GM13976 (cell line): ENCODE measurements at regions not wholly inside any gene's neighbourhood (a gene's known extent, or its start where the extent isn't known, plus 50 kb on each side); places are given as distances from the start of the nearest gene placed in this dataset.

Experiments
- DNase-seq: peaks from one replicate; pipeline ENCODE4 v3.0.0; 2012; ENCODE audit warnings: low spot score
- in situ Hi-C: fragments of 300-500 bp; cut with MboI; formaldehyde crosslinking; loops from one replicate; pipeline ENCODE4 v1.12.0; 2022; ENCODE audit warnings: low sequenced_read_pairs, mixed read lengths, inconsistent platforms; ENCODE audit not compliant: unreplicated experiment
- TF ChIP-seq, protein P1 (sequence below): IDR thresholded peaks from 2 replicates; pipeline ENCODE4 v1.5.1; 2012; ENCODE audit warnings: borderline replicate concordance, mild to moderate bottlenecking; ENCODE audit not compliant: insufficient read depth; ENCODE audit errors: extremely low read depth, missing control alignments, control extremely low read depth

DNA sequence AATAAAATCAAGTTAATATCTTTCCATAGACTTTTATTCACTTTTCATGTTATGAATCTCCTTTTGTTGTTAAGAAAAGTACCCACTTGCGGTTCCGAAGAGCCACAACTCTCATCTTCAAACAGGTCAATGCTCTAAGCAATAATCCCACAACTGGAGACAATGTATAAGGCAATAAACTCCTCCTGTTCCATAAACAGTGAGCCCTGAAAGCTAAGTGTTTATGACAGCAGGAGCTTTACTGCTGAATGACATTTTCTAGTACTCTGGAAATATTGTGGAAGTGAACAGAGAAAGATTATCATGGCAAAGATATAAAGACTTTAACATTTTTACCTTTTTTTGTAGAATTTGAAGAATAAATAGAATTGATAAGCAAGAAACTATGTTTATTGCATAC, 213.5 kb upstream of the MBL2 start:
- TF ChIP-seq, protein P1, sequence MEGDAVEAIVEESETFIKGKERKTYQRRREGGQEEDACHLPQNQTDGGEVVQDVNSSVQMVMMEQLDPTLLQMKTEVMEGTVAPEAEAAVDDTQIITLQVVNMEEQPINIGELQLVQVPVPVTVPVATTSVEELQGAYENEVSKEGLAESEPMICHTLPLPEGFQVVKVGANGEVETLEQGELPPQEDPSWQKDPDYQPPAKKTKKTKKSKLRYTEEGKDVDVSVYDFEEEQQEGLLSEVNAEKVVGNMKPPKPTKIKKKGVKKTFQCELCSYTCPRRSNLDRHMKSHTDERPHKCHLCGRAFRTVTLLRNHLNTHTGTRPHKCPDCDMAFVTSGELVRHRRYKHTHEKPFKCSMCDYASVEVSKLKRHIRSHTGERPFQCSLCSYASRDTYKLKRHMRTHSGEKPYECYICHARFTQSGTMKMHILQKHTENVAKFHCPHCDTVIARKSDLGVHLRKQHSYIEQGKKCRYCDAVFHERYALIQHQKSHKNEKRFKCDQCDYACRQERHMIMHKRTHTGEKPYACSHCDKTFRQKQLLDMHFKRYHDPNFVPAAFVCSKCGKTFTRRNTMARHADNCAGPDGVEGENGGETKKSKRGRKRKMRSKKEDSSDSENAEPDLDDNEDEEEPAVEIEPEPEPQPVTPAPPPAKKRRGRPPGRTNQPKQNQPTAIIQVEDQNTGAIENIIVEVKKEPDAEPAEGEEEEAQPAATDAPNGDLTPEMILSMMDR: no peak
- in situ Hi-C loops: no loop called here
- no peak for DNase-seq

DNA sequence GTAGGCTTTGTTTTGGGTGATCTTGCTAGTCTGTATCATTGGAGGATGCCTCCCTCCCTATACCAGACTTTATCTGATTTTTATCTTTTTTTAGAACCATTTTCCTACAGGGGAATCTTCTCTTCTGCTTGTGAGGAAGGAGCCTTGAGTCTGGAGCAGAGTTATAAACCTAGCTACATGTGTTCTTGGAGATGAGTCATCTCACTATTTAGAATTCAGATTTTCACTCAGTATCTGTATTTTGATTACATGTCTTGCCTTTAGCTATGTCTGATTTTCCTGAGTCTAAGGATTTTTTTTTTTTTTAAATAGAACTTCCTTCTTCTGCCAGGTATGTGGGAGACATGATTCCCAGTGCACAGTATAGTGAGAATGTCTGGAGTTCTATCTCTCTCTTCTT, 211.6 kb upstream of the MBL2 start:
- in situ Hi-C loops: no loop called here
- DNase-seq: no peak
- TF ChIP-seq, protein P1: no peak

DNA sequence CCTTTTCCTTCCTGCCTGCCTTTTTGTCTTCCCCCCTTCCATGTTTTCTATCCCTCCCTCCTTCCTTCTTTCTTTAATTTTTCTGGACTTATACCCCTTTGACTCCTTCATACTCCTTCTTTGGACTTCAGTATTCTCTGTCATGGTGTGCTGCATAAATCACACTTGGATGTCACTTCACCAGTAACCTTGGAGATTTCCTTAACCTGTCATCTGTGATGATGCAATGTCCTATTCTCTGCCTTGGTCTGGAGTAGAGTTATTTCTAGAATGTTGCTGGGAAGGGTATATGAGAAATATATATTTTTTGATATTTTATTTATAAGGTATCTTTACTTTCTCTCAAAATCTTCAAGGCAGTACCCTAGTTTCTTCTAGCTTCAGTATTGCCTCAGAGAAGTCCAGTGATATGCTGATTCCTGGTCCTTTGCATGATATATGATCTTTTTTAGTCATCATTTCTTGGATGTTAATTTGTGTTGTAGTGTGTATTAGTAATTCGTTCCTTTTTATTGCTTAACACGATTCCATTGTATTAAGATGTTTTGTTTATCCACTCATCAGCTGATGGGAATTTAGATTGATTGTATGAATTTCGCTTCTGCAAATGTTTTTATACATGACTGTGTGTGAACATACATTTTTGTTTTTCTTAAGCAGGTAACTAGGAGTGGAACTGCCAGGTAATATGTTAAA, 206.9 kb upstream of the MBL2 start:
- TF ChIP-seq, protein P1: no peak
- no peak for DNase-seq
- in situ Hi-C loops: no loop called here

DNA sequence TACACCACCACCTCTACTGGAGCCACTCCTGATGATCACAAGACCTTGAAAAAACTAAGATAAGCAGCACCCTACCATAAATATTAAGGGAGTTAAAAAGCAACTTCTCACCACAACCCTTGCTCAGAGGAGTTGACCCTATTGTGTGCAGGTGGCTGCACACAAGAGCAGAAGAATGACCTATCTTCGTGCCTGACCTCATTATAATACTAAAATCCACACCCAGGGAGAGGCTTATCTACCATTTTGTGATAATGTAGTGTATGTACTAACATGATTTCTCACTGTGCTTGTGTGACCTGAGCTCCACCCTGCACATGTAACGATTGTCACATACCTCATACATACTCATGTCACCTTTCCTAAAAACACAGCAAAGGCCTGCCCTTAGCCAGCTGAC, 205.0 kb upstream of the MBL2 start:
- in situ Hi-C loops: no loop called here
- DNase-seq: no peak
- TF ChIP-seq, protein P1: no peak

DNA sequence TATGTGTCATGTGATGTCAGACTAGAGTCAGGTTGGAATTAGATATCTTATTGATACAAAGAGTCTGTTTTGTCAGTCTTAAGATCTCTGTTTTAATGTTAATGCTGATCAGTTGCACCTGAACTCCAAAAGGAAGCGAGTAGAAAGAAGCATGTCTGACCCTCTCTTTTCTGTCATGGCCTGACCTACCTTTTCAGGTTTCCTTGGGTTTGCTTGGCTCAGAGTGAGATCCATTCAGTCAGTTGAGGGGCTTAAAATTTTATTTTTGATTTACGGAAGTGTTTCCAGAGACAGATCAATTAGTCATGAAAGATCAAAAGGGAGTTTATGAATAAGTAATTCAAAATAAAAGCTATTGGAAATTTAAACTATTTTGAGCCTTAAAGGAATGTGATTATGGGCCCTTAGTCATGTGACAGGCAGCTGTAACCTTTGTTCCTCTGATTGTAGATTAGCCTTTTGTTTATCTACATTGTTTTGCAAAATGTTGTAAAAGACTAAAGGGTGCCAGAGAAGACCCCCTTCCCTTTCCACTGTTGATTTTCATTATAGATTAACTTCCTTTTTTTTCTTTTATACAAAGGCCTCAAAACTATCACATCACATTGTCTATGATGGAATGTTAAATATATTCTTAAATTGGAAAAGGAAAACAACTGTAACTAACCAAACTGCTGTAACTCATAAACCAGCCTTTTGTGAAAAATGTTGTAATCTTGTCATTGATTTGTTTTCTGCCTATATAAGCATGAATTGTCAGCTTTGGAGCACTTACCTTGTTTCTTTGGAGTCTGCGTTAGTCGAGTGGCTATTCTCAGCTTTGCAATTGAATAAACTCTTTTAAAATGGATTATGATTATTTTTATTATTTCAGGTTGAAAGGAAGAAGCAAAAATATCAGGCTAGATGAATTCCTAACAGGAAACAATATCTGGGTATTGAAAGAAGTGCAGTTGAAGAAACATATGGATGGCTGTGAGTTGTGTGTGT, 195.5 kb upstream of the MBL2 start:
- TF ChIP-seq, protein P1: no peak
- DNase-seq: no peak
- in situ Hi-C loops: no loop called here

DNA sequence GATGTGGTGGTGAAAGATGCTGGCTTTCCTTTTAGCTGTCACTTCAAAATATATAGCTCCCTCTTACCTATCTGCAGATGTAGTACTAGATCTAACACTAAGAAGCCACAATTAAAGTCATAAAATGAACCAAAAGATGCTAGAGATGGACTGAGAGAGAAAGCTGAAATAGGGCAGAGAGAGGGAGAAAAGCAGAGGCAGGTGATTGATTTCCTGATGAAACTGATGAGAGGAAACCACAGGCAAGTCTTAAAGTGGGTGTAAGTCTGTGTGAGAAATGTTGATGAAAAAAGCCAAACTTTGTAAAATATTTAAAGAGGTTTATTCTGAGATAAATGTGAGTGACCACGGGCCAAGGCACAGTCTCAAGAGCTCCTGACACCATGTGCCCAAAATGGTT, 194.3 kb upstream of the MBL2 start:
- TF ChIP-seq, protein P1: no peak
- in situ Hi-C loops: no loop called here
- DNase-seq: no peak
